ENCODE measurements at regions not wholly inside any gene's neighbourhood (a gene's known extent, or its start where the extent isn't known, plus 50 kb on each side); places are given as distances from the start of the nearest gene placed in this dataset.

DNA sequence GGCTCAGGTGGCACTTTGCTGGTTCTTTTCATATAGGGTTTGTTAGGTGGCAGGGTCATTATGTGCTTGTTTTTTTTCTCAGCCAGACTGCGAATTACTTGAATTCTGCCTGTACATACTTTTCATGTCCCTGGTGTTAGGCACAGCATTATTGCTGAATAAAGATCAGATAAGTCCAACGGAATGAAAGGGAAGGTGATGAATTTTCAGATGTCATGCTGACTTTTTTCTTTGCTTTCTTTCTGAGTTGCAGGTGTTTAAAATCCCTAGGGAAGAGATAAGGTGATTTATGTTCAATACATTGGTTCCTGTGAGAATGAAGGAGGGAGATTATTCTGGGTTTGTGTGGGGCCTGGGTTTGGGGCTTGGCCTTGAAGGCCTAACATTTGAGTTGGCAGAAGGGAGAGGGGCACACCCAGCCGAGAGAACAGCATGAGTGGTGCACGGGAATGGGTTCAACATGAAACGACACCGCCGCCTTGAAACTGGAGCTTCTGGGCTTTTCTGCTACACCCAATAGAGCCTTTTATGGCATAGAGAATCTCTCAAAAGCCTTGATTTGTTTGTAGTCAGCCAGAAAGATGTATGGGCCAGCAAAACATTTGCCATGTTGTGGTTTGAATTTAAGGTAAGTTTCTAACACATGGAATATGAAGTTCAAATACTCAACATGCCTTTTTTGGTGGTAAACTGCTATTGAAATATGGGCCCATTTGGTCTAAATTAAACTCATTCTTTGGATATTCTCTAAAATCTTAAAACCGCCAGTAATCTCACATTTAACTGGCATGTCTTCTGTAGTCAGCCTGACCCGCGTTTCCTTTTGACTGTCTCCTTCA, 477.0 kb downstream of the PCNX1 start:
- H3K4me1 ChIP-seq = peaks cover 10 to 20% of the 10 kb centered on the region in 2 donors
- H3K27me3 ChIP-seq = no peaks in the 10 kb centered on the region
- H3K4me3 ChIP-seq (replicated peaks in 1 of 3) = no peak overlapping the region
- H3K27ac ChIP-seq = no peak overlapping the region
- H3K36me3 ChIP-seq = no peaks in the 10 kb centered on the region
- no peak for DNase-seq
- no peaks in the 10 kb centered on the region for H3K9me3 ChIP-seq
- intact Hi-C loops (cut with DNase I) = no loop called here
- 92 to 93% methylated on average over 10 of the region's 10 CpGs for WGBS, 2 donors
- TF ChIP-seq, protein P1, sequence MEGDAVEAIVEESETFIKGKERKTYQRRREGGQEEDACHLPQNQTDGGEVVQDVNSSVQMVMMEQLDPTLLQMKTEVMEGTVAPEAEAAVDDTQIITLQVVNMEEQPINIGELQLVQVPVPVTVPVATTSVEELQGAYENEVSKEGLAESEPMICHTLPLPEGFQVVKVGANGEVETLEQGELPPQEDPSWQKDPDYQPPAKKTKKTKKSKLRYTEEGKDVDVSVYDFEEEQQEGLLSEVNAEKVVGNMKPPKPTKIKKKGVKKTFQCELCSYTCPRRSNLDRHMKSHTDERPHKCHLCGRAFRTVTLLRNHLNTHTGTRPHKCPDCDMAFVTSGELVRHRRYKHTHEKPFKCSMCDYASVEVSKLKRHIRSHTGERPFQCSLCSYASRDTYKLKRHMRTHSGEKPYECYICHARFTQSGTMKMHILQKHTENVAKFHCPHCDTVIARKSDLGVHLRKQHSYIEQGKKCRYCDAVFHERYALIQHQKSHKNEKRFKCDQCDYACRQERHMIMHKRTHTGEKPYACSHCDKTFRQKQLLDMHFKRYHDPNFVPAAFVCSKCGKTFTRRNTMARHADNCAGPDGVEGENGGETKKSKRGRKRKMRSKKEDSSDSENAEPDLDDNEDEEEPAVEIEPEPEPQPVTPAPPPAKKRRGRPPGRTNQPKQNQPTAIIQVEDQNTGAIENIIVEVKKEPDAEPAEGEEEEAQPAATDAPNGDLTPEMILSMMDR (IDR thresholded peaks at IDR 0.05) = no peak
- TF ChIP-seq POLR2A (IDR thresholded peaks at IDR 0.05) = no peak

DNA sequence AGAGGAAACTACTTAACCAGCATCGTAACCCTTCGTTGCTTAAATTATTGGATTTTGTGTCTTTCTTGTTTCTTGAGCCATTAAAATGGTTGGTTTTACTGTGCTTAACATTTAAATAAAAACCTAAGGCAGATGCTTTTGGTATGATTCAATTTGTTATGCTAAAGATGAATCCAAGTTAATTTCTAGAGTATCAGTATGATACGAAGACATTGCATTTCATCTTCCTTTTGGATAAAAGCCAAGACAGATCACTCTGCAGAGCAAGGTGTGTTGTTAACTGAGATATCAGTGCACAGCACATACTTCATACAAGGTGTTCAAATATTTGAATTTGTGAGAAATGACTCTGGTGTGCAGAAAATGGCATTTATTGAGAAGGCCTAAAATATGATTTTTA, 480.5 kb downstream of the PCNX1 start:
- no peak for TF ChIP-seq POLR2A (IDR thresholded peaks at IDR 0.05)
- TF ChIP-seq, protein P1 (IDR thresholded peaks at IDR 0.05) = no peak
- Histone ChIP-seq H3K4me3 (replicated peaks in 1 of 3) (no peak overlapping the region), H3K9me3 (no peaks in the 10 kb centered on the region), H3K36me3 (no peaks in the 10 kb centered on the region), H3K27ac (no peak overlapping the region), H3K27me3 (no peaks in the 10 kb centered on the region), H3K4me1 (no peaks in the 10 kb centered on the region)
- intact Hi-C loops (cut with DNase I) = no loop called here
- 96 to 98% methylated on average over 3 of the region's 3 CpGs for WGBS, 2 donors
- no peak for DNase-seq

DNA sequence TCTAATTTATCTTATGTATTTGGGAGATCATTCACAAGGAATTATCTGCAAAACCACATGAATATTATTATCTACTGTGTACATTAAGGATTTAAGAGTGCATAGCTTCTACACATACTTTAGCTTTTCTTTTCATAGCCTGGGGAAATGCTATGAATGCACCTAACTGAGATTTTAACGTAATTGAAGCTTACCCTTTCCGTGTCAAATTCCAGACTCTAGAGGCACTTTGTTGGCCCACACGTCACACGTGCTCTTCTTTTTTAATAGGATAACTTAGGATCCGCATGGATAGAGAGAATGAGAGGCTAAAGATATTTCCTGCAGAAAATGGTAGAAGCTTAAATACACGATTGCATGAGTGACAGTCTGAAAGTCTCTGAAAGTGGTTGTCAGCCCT, 481.1 kb downstream of the PCNX1 start:
- Histone ChIP-seq H3K27ac (no peak overlapping the region), H3K27me3 (no peaks in the 10 kb centered on the region), H3K9me3 (no peaks in the 10 kb centered on the region), H3K4me3 (replicated peaks in 1 of 3) (no peak overlapping the region), H3K36me3 (no peaks in the 10 kb centered on the region), H3K4me1 (no peaks in the 10 kb centered on the region)
- intact Hi-C loops (cut with DNase I) = no loop called here
- DNase-seq = no peak
- WGBS, 2 donors = 50 to 61% methylated on average over 6 of the region's 6 CpGs
- TF ChIP-seq POLR2A (IDR thresholded peaks at IDR 0.05) = no peak
- TF ChIP-seq, protein P1 (IDR thresholded peaks at IDR 0.05) = no peak

DNA sequence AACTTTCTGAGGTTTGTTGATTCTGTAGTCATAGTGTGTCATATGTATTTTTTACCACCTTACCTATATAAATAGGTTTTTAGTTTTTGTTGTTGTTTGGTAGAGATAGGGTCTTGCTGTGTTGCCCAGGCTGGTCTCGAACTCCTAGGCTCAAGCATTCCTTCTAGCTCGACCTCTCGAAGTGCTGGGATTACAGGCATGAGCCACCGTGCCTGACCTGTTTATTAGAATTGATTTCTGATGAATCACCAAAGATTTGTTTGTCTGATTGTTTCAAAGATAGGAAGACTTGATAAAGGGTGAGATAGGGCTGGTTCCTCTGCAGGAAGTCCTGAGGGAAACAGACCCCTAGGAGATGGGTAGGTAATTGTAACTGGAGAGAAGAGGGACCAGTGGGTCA, 481.6 kb downstream of the PCNX1 start:
- Histone ChIP-seq H3K36me3 (no peaks in the 10 kb centered on the region), H3K27ac (no peak overlapping the region), H3K27me3 (no peaks in the 10 kb centered on the region), H3K4me1 (no peaks in the 10 kb centered on the region), H3K9me3 (no peaks in the 10 kb centered on the region), H3K4me3 (replicated peaks in 1 of 3) (no peak overlapping the region)
- no peak for DNase-seq
- 89 to 92% methylated on average over 4 of the region's 4 CpGs for WGBS, 2 donors
- intact Hi-C loops (cut with DNase I) = no loop called here
- TF ChIP-seq, protein P1 (IDR thresholded peaks at IDR 0.05) = no peak
- no peak for TF ChIP-seq POLR2A (IDR thresholded peaks at IDR 0.05)

DNA sequence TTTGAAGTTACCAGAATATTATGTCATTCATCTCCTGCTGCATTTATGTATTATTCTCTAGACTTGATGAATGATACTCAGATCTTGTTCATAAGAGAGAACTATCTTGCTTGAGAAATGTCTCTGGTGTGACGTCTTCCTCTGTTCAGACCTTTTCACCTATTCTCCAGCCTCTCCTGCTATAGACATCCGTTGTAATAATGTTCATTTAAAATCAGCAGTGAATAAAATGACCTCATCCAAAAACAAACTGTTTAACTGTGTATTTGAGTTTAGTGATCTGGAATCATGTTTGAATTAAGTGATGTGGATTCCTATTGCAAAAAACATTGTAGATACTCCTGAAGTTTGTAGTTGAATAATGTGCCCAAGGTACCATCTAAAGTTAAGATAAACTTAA, 487.1 kb downstream of the PCNX1 start:
- Histone ChIP-seq H3K27ac (no peak overlapping the region), H3K4me3 (replicated peaks in 1 of 3) (no peak overlapping the region), H3K4me1 (no peaks in the 10 kb centered on the region), H3K36me3 (no peaks in the 10 kb centered on the region), H3K9me3 (no peaks in the 10 kb centered on the region), H3K27me3 (no peaks in the 10 kb centered on the region)
- TF ChIP-seq POLR2A (IDR thresholded peaks at IDR 0.05) = no peak
- TF ChIP-seq, protein P1 (IDR thresholded peaks at IDR 0.05) = no peak
- intact Hi-C loops (cut with DNase I) = no loop called here
- WGBS, 2 donors = 76 to 87% methylated on average over 2 of the region's 2 CpGs
- no peak for DNase-seq
